Heart right ventricle (tissue), 16 donors: ENCODE measurements at regions not wholly inside any gene's neighbourhood (a gene's known extent, or its start where the extent isn't known, plus 50 kb on each side); places are given as distances from the start of the nearest gene placed in this dataset.

Experiments
- ATAC-seq, 8 donors: fragments of 200-7000 bp; cut with Tn5 transposase; one replicate each; pipeline ENCODE4 v1.9.1; 2020; ENCODE audit warnings: mild to moderate bottlenecking in 8 of 8, moderate library complexity in 8 of 8, moderate number of reproducible peaks in 1 of 8
- DNase-seq, 2 donors: peaks; one replicate each; pipeline ENCODE4 v3.0.0-alpha.2; 2020
- H3K27ac ChIP-seq, 10 donors: fragments of 200-600 bp; sonication (generic) in 2 of 10; one replicate each; pipeline versions ENCODE4 v1.5.0 to v1.8.0; 2020 to 2022; ENCODE audit warnings: mild to moderate bottlenecking in 3 of 10
- H3K27me3 ChIP-seq, 7 donors: fragments of 200-600 bp; one replicate each; pipeline ENCODE4 v1.8.0; 2021 to 2022; ENCODE audit warnings: mild to moderate bottlenecking in 2 of 7
- H3K36me3 ChIP-seq, 9 donors: fragments of 200-600 bp; sonication (generic) in 1 of 9; one replicate each; pipeline versions ENCODE4 v1.5.0 to v1.8.0; 2020 to 2022; ENCODE audit warnings: mild to moderate bottlenecking in 2 of 9
- H3K4me1 ChIP-seq, 9 donors: fragments of 200-600 bp; sonication (generic) in 1 of 9; one replicate each; pipeline versions ENCODE4 v1.5.0 to v1.8.0; 2020 to 2022; ENCODE audit warnings: mild to moderate bottlenecking in 4 of 9
- H3K4me3 ChIP-seq, 10 donors: fragments of 200-600 bp; sonication (generic) in 2 of 10; one replicate each; pipeline versions ENCODE4 v1.5.0 to v1.8.0; 2020 to 2022; ENCODE audit warnings: mild to moderate bottlenecking in 7 of 10, moderate library complexity in 2 of 10
- H3K9me3 ChIP-seq, 11 donors: fragments of 200-600 bp in 10 of 11; sonication (generic) in 2 of 11; one replicate each; pipeline versions ENCODE4 v1.5.0 to v1.8.0; 2013 to 2022; ENCODE audit warnings: mild to moderate bottlenecking in 2 of 11, control low read depth in 1 of 11, moderate library complexity in 1 of 11
- CTCF ChIP-seq, 9 donors: fragments of 200-600 bp; sonication (generic) in 2 of 9; IDR thresholded peaks; one replicate each; pipeline versions ENCODE4 v1.5.0 to v1.8.0; 2021 to 2022; ENCODE audit warnings: antibody characterized with exemption in 9 of 9, mild to moderate bottlenecking in 5 of 9, moderate library complexity in 1 of 9
- WGBS, 2 donors: extraction: QIAGEN DNeasy Blood & Tissue Kit; methylation state at CpG; one replicate each; pipeline ENCODE4 v1.1.7; 2013; ENCODE audit warnings: inconsistent platforms in 1 of 2; 5-methylcytosine and 5-hydroxymethylcytosine counted together
- intact Hi-C, 10 donors: fragments of 100-400 bp; cut with DNase I; formaldehyde crosslinking; loops; one replicate each; pipeline versions ENCODE4 v1.11.1 to v1.14.2; 2022
- donor health status: Arrhythmogenic right ventricular cardiomyopathy.
- donor health status: ischemic (EF 13 %, LVEDD 7.1; RV severe dilation, severe dysfunction).
- donor health status: healthy with polysubstance abuse.
- donor health status: DM: no; HTN: yes; CAD: no.
- donor health status: DM: no; HTN: no; CAD: no.
- donor health status: ischemic (EF 25% LVEDD 6.9; RV normal size, moderate dysfunction).
- donor health status: ischemic (EF 25% LVEDD 5.7; RV mildly dilated, moderate dysfunction).
- donor health status: healthy.
- donor health status: DM: yes; HTN: yes; CAD: no.
- donor health status: Ischemic cardiomyopathy.
- donor health status: ischemic (EF 35%, LVEDD 5.7; RV mildly dilated, moderate dysfunction).
- donor health status: nonischemic (EF 11% LVEDD 7.7; RV severe dilation, severe dysfunction).
- donor health status: DM: yes; HTN: yes; CAD: no.
- donor health status: PGD.
- donor health status: ischemic (EF 29% LVEDD 5.4; RV normal size, mild dysfunction).
- donor health status: nonischemic (EF 23%, LVEDD 6.1; RV moderate dilation, normal function).

- intact Hi-C loops, result no loop called here
- TF ChIP-seq CTCF (IDR thresholded peaks at IDR 0.05), result no peak
Measured at GRCh38 chr2:236636714-236637470, 67.3 kb downstream of the ACKR3 start.

GRCh38 chr2:236637686-236638569 is 68.3 kb downstream of the ACKR3 start:
- intact Hi-C loops, result no loop called here
- Histone ChIP-seq H3K4me1 (peaks cover 0 to 15% (median 3%) of the 10 kb centered on the region in 9 donors), H3K27me3 (no peaks in the 10 kb centered on the region), H3K27ac (no peak overlapping the region), H3K36me3 (no peaks in the 10 kb centered on the region), H3K4me3 (no peak overlapping the region), H3K9me3 (peaks cover 0 to 18% (median 0%) of the 10 kb centered on the region in 11 donors)
- ATAC-seq, result peak in 1 of 8 donors; percentile 1
- no peak for DNase-seq
- no peak for TF ChIP-seq CTCF (IDR thresholded peaks at IDR 0.05)
- 65 to 70% methylated on average over 6 of the region's 6 CpGs for WGBS, 2 donors

More at GRCh38 chr2:236636714-236637470, 67.3 kb downstream of the ACKR3 start:
- Histone ChIP-seq H3K4me3 (no peak overlapping the region), H3K4me1 (peaks cover 0 to 7% (median 1%) of the 10 kb centered on the region in 9 donors), H3K9me3 (peaks cover 0 to 15% (median 0%) of the 10 kb centered on the region in 11 donors), H3K27ac (no peak overlapping the region), H3K36me3 (no peaks in the 10 kb centered on the region), H3K27me3 (no peaks in the 10 kb centered on the region)
- ATAC-seq (no peak), DNase-seq (no peak)
- WGBS, 2 donors, result 94 to 95% methylated on average over 18 of the region's 18 CpGs

DNA sequence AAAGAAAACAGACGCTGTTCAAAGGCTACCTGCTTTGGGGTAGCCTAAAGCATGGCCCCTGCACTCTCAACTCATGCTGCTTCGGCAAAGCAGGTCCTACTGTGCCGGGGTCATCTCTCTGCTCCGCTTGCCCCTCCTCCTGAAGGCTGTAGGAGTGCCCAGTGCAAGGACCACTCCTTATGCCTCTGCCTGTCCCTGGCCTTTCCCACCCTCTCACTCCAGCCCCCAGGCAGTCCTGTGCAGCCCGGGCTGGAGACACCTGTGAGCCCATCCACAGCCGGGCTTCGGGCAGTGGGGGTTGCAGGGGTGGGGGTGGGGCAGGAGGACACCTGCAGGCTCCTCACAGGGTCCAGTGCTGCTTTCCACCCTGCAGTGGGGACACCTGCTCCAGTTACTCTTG is 69.1 kb downstream of the ACKR3 start:
- 91% methylated on average over 7 of the region's 7 CpGs for WGBS, 2 donors
- Histone ChIP-seq H3K4me3 (no peak overlapping the region), H3K9me3 (peaks cover 0 to 19% (median under 1%) of the 10 kb centered on the region in 11 donors), H3K4me1 (peaks cover 0 to 21% (median 7%) of the 10 kb centered on the region in 9 donors), H3K27me3 (no peaks in the 10 kb centered on the region), H3K36me3 (no peaks in the 10 kb centered on the region), H3K27ac (no peak overlapping the region)
- no peak for DNase-seq
- TF ChIP-seq CTCF (IDR thresholded peaks at IDR 0.05), result no peak
- intact Hi-C loops, result no loop called here
- ATAC-seq, result no peak

- WGBS, 2 donors, result 82 to 85% methylated on average over 7 of the region's 7 CpGs
- intact Hi-C loops, result loop anchor here in 1 of 10 donors (5.0 kb wide), 1 partner anchor 67 kb away; no protein-coding TSS in a partner anchor
Measured at GRCh38 chr2:236639461-236640235, 70.0 kb downstream of the ACKR3 start.

More at GRCh38 chr2:236639461-236640235, 70.0 kb downstream of the ACKR3 start:
- peaks cover 0 to 21% (median 7%) of the 10 kb centered on the region in 9 donors for H3K4me1 ChIP-seq
- H3K4me3 ChIP-seq, result no peak overlapping the region
- ATAC-seq (no peak), DNase-seq (no peak)
- TF ChIP-seq CTCF (IDR thresholded peaks at IDR 0.05), result no peak
- H3K27me3 ChIP-seq, result no peaks in the 10 kb centered on the region
- H3K27ac ChIP-seq, result no peak overlapping the region
- peaks cover 0 to 29% (median 4%) of the 10 kb centered on the region in 11 donors for H3K9me3 ChIP-seq
- H3K36me3 ChIP-seq, result no peaks in the 10 kb centered on the region
